A549 (cell line): ENCODE measurements at regions not wholly inside any gene's neighbourhood (a gene's known extent, or its start where the extent isn't known, plus 50 kb on each side); places are given as distances from the start of the nearest gene placed in this dataset.

ENCODE experiments used
- CEBPB ChIP-seq, 2 experiments: fragments of >200 bp in 1 of 2; sonication (Bioruptor Twin) in 1 of 2; formaldehyde crosslinking in 1 of 2; IDR thresholded peaks; 2 replicates each; pipeline ENCODE4 v1.6.1; 2012 to 2016
- CHD4 ChIP-seq: fragments of 200-600 bp; sonication (generic); IDR thresholded peaks from 2 replicates; pipeline ENCODE4 v1.6.1; 2016; ENCODE audit warnings: antibody characterized with exemption, mild to moderate bottlenecking, borderline replicate concordance
- EHMT2 ChIP-seq: fragments of 200-600 bp; sonication (generic); IDR thresholded peaks from 2 replicates; pipeline ENCODE4 v1.6.1; 2016; ENCODE audit warnings: antibody characterized with exemption, low read depth, mild to moderate bottlenecking, moderate library complexity
- POLR2A ChIP-seq: IDR thresholded peaks from 2 replicates; pipeline ENCODE4 v1.6.1; 2012; ENCODE audit warnings: mild to moderate bottlenecking, low read length
- TP53 ChIP-seq: fragments of 250-450 bp; sonication (Bioruptor Pico); IDR thresholded peaks from 2 replicates; pipeline ENCODE4 v1.5.0; 2021; ENCODE audit warnings: mild to moderate bottlenecking, moderate library complexity
- TF ChIP-seq, protein P1 (sequence below): fragments of >200 bp; sonication (Bioruptor Twin); formaldehyde crosslinking; IDR thresholded peaks from 3 replicates; pipeline ENCODE4 v1.5.1; 2016

DNA sequence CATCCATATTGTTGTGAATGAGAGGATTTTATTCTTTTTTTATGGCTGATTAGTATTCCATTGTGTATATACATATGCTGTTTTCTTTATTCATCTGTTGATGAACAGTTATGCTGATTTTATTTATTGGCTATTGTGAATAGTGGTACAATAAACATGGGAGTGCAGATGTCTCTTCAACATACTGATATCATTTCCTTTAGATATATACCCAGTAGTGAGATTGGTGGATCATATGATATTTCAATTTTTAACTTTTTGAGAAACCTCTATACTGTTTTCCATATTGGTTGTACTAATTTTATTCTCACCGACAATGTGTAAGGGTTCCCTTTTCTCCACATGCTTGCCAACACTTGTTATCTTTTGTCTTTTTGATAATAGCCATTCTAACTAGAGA is 144.5 kb downstream of the ADCYAP1 start:
- TF ChIP-seq POLR2A, result no peak
- TF ChIP-seq EHMT2, result no peak
- no peak for TF ChIP-seq CEBPB (IDR thresholded peaks at IDR 0.05)
- TF ChIP-seq CHD4, result no peak
- TF ChIP-seq, protein P1, sequence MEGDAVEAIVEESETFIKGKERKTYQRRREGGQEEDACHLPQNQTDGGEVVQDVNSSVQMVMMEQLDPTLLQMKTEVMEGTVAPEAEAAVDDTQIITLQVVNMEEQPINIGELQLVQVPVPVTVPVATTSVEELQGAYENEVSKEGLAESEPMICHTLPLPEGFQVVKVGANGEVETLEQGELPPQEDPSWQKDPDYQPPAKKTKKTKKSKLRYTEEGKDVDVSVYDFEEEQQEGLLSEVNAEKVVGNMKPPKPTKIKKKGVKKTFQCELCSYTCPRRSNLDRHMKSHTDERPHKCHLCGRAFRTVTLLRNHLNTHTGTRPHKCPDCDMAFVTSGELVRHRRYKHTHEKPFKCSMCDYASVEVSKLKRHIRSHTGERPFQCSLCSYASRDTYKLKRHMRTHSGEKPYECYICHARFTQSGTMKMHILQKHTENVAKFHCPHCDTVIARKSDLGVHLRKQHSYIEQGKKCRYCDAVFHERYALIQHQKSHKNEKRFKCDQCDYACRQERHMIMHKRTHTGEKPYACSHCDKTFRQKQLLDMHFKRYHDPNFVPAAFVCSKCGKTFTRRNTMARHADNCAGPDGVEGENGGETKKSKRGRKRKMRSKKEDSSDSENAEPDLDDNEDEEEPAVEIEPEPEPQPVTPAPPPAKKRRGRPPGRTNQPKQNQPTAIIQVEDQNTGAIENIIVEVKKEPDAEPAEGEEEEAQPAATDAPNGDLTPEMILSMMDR, result no peak
- TF ChIP-seq TP53 (CRISPR knock-in tag), result no peak
